GM10266 (cell line): ENCODE measurements at regions not wholly inside any gene's neighbourhood (a gene's known extent, or its start where the extent isn't known, plus 50 kb on each side); places are given as distances from the start of the nearest gene placed in this dataset.
"Not testable (repeated sequence)": the region's sequence is repeated elsewhere in the genome, so short reads cannot be mapped to it uniquely, and the experiment has no call there.

Experiments used
- DNase-seq: peaks from one replicate; pipeline ENCODE4 v3.0.0; 2012; ENCODE audit errors: extremely low spot score
- TF ChIP-seq, protein P1 (sequence below): IDR thresholded peaks from 2 replicates; pipeline ENCODE4 v1.5.1; 2012; ENCODE audit warnings: mild to moderate bottlenecking, low read depth; ENCODE audit not compliant: control insufficient read depth, insufficient read depth; ENCODE audit errors: missing control alignments

DNA sequence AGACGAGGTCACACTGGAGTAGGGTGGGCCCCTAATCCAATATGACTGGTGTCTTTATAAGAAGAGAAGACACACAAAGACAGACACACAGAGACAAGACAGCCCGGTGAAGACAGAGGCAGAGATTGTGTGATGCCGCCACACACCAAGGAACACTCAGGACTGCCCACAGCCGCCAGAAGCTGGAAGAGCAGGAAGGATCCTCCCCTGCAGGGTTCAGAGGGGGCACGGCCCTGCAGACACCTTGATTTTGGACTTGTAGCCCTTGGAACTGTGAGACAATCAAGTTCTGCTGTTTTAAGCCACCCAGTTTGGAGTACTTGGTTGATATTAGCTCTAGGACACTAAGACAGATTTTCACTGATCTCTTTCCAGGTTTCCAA, 72.1 kb upstream of the NANOS1 start:
- DNase-seq: no peak
- TF ChIP-seq, protein P1, sequence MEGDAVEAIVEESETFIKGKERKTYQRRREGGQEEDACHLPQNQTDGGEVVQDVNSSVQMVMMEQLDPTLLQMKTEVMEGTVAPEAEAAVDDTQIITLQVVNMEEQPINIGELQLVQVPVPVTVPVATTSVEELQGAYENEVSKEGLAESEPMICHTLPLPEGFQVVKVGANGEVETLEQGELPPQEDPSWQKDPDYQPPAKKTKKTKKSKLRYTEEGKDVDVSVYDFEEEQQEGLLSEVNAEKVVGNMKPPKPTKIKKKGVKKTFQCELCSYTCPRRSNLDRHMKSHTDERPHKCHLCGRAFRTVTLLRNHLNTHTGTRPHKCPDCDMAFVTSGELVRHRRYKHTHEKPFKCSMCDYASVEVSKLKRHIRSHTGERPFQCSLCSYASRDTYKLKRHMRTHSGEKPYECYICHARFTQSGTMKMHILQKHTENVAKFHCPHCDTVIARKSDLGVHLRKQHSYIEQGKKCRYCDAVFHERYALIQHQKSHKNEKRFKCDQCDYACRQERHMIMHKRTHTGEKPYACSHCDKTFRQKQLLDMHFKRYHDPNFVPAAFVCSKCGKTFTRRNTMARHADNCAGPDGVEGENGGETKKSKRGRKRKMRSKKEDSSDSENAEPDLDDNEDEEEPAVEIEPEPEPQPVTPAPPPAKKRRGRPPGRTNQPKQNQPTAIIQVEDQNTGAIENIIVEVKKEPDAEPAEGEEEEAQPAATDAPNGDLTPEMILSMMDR: no peak

DNA sequence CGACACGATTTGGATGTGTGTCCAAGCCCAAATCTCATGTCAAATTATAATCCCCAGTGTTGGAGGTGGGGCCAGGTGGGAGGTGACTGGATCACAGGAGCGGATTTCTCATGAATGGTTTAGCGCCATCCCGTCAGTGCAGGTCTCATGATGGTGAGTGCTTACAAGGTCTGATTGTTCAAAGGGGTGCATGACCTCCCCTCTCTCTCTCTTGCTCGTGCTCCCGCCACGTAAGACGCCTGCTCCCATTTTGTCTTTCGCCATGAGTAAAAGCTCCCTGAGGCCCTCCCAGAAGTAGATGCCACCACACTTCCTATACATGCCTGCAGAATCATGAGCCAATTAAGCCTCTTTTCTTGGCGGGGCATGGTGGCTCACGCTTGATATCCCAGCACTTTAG, 71.5 kb upstream of the NANOS1 start:
- TF ChIP-seq, protein P1: no peak
- no peak for DNase-seq

GRCh38 chr10:118958559-118958958, 71.0 kb upstream of the NANOS1 start:
- no peak for DNase-seq
- TF ChIP-seq, protein P1: no peak

DNA sequence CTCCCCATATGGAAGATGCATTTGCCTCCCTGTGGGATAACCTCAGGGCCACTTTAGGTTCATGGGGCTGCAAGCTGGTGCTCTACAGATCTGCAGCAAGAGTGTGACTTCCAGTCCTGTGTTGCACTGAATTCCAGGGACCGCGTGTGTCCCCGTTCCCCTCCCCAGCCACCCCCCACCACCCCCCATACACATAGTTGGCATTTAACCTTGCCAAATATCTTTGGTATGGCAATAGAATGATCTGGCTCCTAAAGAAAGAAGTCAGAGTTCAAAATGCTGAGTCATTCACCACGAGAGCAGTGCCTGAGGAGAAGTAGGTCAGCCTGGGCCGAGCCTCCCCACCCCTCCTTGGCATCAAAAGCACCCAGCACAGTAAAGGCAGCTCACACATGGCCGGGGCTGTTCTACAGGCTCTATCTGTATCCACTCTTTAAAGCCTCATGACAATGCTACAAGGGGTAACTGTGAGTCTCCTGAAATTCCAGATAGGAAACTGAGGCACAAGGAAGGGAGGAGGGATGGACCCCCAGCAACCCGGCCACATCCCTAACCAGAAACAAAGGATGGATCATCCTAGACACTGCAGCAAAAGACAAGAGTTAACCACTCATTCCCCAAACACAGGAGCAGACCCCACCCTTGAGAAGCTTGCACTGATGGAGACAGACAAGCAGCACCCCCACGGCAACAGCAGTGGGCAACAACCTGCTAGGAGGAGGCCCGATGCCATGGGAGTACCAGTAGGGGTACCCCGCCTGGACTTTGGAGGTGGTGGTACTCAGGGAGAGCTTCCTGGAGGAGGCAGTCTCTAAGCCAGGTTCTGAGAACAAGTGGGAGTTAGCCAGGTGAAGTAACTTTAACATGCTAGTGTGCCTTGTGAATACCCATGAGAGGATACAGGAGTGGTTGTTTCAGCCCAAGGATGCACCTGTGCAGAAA, 70.3 kb upstream of the NANOS1 start:
- TF ChIP-seq, protein P1: no peak
- no peak for DNase-seq

DNA sequence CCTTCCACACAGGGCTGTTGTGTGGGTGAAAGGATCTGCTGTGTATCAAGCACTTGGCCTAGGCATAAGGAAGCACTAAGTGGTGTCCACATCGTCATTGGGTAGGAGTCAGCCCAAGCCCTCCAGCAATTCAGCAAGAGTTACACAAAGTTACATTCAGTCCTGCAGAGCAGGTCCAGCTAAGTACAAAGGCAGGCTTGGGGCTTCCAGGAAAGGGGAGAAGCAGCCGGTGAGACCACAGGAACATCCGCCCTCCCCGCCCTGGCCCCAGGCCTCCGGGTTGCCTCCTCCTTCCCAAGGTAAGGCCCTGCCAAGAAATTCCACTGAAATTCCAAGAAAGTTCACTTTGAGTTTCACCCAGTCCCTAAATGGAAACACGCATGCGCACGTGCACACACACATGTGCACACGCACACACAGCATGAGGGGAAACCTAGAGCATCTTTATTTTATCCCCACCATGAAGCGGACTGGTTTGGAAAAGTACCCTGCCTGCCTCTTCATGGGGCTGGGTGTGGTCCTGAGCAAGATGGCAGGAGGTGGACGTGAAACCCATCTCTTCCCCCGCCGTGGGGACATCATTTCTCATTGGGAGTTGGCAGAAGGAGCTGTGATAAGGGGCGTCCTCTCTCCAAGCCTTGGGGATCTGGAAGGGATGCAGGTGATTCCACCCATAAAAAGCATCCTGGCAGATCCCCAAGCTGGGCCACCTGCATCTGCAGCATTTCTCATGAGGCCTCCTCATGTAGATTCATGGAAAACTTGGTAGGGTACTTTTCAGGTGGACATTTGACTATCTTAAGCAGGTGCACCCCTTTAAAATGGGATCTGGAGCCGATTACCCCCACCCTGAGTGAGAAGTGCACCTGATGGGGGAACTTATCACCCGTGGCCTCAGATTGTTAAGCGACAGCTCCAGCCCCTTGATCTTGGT, 69.1 kb upstream of the NANOS1 start:
- no peak for DNase-seq
- TF ChIP-seq, protein P1: no peak

- DNase-seq: no peak
- TF ChIP-seq, protein P1: no peak
Observed at GRCh38 chr10:118961436-118961835, 68.1 kb upstream of the NANOS1 start.

- DNase-seq: not testable (repeated sequence)
Observed at GRCh38 chr10:118962331-118962868, 67.1 kb upstream of the NANOS1 start.
